ENCODE measurements at regions not wholly inside any gene's neighbourhood (a gene's known extent, or its start where the extent isn't known, plus 50 kb on each side); places are given as distances from the start of the nearest gene placed in this dataset.

DNA sequence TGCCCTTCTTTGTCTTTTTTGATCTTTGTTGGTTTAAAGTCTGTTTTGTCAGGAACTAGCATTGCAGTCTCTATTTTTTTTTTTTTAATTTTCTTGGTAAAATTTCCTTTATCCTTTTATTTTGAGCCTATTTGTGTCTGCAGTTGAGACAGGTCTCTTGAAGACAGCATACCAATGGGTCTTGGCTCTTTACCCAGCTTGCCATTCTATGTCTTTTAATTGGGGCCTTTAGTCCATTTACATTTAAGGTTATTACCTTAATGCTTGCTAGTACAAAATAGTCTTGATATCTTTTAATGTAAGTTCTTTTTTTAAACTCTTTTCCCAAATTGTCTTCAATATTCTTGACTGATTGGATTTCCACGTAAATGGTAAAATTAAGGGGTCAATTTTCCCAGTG lies 398.3 kb upstream of the CHRM2 start:
- TF ChIP-seq, protein P1, sequence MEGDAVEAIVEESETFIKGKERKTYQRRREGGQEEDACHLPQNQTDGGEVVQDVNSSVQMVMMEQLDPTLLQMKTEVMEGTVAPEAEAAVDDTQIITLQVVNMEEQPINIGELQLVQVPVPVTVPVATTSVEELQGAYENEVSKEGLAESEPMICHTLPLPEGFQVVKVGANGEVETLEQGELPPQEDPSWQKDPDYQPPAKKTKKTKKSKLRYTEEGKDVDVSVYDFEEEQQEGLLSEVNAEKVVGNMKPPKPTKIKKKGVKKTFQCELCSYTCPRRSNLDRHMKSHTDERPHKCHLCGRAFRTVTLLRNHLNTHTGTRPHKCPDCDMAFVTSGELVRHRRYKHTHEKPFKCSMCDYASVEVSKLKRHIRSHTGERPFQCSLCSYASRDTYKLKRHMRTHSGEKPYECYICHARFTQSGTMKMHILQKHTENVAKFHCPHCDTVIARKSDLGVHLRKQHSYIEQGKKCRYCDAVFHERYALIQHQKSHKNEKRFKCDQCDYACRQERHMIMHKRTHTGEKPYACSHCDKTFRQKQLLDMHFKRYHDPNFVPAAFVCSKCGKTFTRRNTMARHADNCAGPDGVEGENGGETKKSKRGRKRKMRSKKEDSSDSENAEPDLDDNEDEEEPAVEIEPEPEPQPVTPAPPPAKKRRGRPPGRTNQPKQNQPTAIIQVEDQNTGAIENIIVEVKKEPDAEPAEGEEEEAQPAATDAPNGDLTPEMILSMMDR (conservative IDR thresholded peaks at IDR 0.05), result no peak
- Histone ChIP-seq H3K18ac (ENCODE audit: insufficient read length, low read depth, low read length) (no peak overlapping the region), H3K4me1 (ENCODE audit: insufficient read depth, low read length) (no peaks in the 10 kb centered on the region), H3K27me3 (ENCODE audit: insufficient read depth, low read length) (no peaks in the 10 kb centered on the region), H3K56ac (ENCODE audit: insufficient read length, low read depth, low read length) (no peak overlapping the region), H2BK12ac (ENCODE audit: insufficient read length, low read depth, low read length) (no peak overlapping the region), H2AFZ (ENCODE audit: low read length) (no peak overlapping the region), H3K4ac (ENCODE audit: low read depth, low read length) (no peak overlapping the region), H2BK120ac (ENCODE audit: low read depth, low read length, poor library complexity, severe bottlenecking) (no peak overlapping the region), H3K9ac (ENCODE audit: extremely low read depth, insufficient read length, low read length) (no peak overlapping the region), H2BK15ac (ENCODE audit: low read depth, low read length) (no peak overlapping the region), H3K27ac (ENCODE audit: insufficient read length, low read depth, low read length) (no peak overlapping the region), H3K23ac (ENCODE audit: insufficient read length, low read depth, low read length) (no peak overlapping the region), H4K5ac (ENCODE audit: insufficient read length, low read depth, low read length) (no peak overlapping the region), H3K79me1 (ENCODE audit: insufficient read depth, low read depth, low read length, poor library complexity, severe bottlenecking) (no peaks in the 10 kb centered on the region), H3K9me3 (ENCODE audit: control insufficient read depth, low read depth, low read length) (no peaks in the 10 kb centered on the region), H3K79me2 (ENCODE audit: insufficient read depth, low read length) (no peaks in the 10 kb centered on the region), H3K14ac (ENCODE audit: insufficient read depth, low read length) (no peak overlapping the region), H4K91ac (ENCODE audit: insufficient read length, low read depth, low read length) (no peak overlapping the region), H3K23me2 (ENCODE audit: insufficient read length, low read depth, low read length, poor library complexity, severe bottlenecking) (no peaks in the 10 kb centered on the region), H2BK5ac (ENCODE audit: insufficient read length, low read length) (no peak overlapping the region), H2BK20ac (ENCODE audit: low read depth, low read length, poor library complexity, severe bottlenecking) (no peak overlapping the region), H3K4me2 (ENCODE audit: insufficient read depth, insufficient read length, low read length) (no peak overlapping the region), H3T11ph (ENCODE audit: low read length) (no peak overlapping the region), H2AK5ac (ENCODE audit: insufficient read length, low read length) (no peak overlapping the region), H4K20me1 (ENCODE audit: control insufficient read depth, insufficient read depth, insufficient read length) (no peaks in the 10 kb centered on the region), H4K8ac (replicated peaks; ENCODE audit: insufficient read length, low read depth, low read length) (no peak overlapping the region)
- H3K4me3 Mint-ChIP-seq, result no peak overlapping the region
- DNase-seq, result no peak
- no peaks in the 10 kb centered on the region for H3K4me1 Mint-ChIP-seq
- peaks cover 30 to 32% of the 10 kb centered on the region in 2 experiments for H3K9me3 Mint-ChIP-seq
- H3K27me3 Mint-ChIP-seq (ENCODE audit: low read depth), result no peaks in the 10 kb centered on the region
- no peak overlapping the region for H3K27ac Mint-ChIP-seq
- no CpG with 5 or more reads among the region's 1 CpG for whole genome bisulfite sequencing (ENCODE audit: extremely low coverage, insufficient read length, low lambda C conversion rate)
- H3K36me3 Mint-ChIP-seq (ENCODE audit: insufficient read depth in 1 of 3, low read depth in 3 of 3), result peaks cover 8 to 28% (median 27%) of the 10 kb centered on the region in 3 experiments
